H1 (cell line): ENCODE measurements at regions not wholly inside any gene's neighbourhood (a gene's known extent, or its start where the extent isn't known, plus 50 kb on each side); places are given as distances from the start of the nearest gene placed in this dataset.

Experiments
- CTCF ChIA-PET: fragments of 300-600 bp; sonication (Branson Sonifier 250); formaldehyde crosslinking; loops from one replicate; lab custom pipeline; 2021; ENCODE audit not compliant: partially characterized antibody; lab: Charles Lee
- POLR2A ChIA-PET: fragments of 300-600 bp; sonication (Branson Sonifier 250); formaldehyde crosslinking; loops from one replicate; lab custom pipeline; 2021; ENCODE audit warnings: inconsistent platforms; ENCODE audit not compliant: partially characterized antibody; lab: Charles Lee
- DNase-seq, 2 experiments: peaks; one replicate each; pipeline versions ENCODE4 v3.0.0 to v3.0.0-alpha.2; 2010 to 2022; ENCODE audit warnings: low spot score in 2 of 2, low read depth in 1 of 2, mixed read lengths in 1 of 2
- FAIRE-seq: peaks from 2 replicates; lab custom pipeline; 2011; peaks lifted over from hg19 to GRCh38; lab: Jason Lieb, UNC
- H2AFZ ChIP-seq: 2 replicates; pipeline ENCODE4 v1.8.1; 2012; ENCODE audit warnings: low read length, inconsistent platforms
- H2AK5ac ChIP-seq: 2 replicates; pipeline ENCODE4 v1.6.1; 2013; ENCODE audit warnings: low read depth, low read length
- H2BK120ac ChIP-seq: replicated peaks from 2 replicates; pipeline ENCODE3; 2013; ENCODE audit warnings: low read depth, low read length, inconsistent platforms
- H2BK12ac ChIP-seq: 2 replicates; pipeline ENCODE4 v1.6.1; 2013; ENCODE audit warnings: low read depth, low read length
- H2BK15ac ChIP-seq: 2 replicates; pipeline ENCODE4 v1.6.1; 2013; ENCODE audit warnings: low read length
- H2BK20ac ChIP-seq: 2 replicates; pipeline ENCODE4 v1.6.1; 2013; ENCODE audit warnings: low read length
- H2BK5ac ChIP-seq: 2 replicates; pipeline ENCODE4 v1.6.1; 2013; ENCODE audit warnings: low read depth, low read length
- H3K14ac ChIP-seq: 2 replicates; pipeline ENCODE4 v1.6.1; 2013; ENCODE audit warnings: inconsistent platforms; ENCODE audit not compliant: insufficient read length
- H3K18ac ChIP-seq: 2 replicates; pipeline ENCODE4 v1.6.1; 2013; ENCODE audit warnings: low read length; ENCODE audit errors: extremely low read depth
- H3K23ac ChIP-seq: 2 replicates; pipeline ENCODE4 v1.6.1; 2013; ENCODE audit warnings: inconsistent platforms; ENCODE audit not compliant: insufficient read length
- H3K23me2 ChIP-seq: 2 replicates; pipeline ENCODE4 v1.6.1; 2013; ENCODE audit warnings: low read depth, low read length
- H3K27ac ChIP-seq: 2 replicates; pipeline ENCODE4 v1.6.1; 2011; ENCODE audit warnings: low read depth, low read length, inconsistent platforms
- H3K27me3 ChIP-seq, 4 experiments: replicated peaks in 1 of 4; 1 replicate in 1 of 4; 2 replicates in 3 of 4; pipeline versions ENCODE4 v1.6.1 to v1.8.1; 2011 to 2013; ENCODE audit warnings: low read length in 3 of 4, mild to moderate bottlenecking in 3 of 4, inconsistent platforms in 2 of 4, mixed read lengths in 2 of 4, moderate library complexity in 1 of 4; ENCODE audit not compliant: control insufficient read depth in 3 of 4, insufficient read depth in 3 of 4; ENCODE audit errors: extremely low read depth in 1 of 4
- H3K36me3 ChIP-seq, 4 experiments: 2 replicates each; pipeline versions ENCODE4 v1.6.1 to v1.8.1; 2011 to 2013; ENCODE audit warnings: mild to moderate bottlenecking in 4 of 4, low read length in 3 of 4, moderate library complexity in 2 of 4, control low read depth in 1 of 4, inconsistent platforms in 1 of 4; ENCODE audit not compliant: insufficient read depth in 4 of 4, control insufficient read depth in 2 of 4
- H3K4ac ChIP-seq: replicated peaks from 2 replicates; pipeline ENCODE3; 2013; ENCODE audit warnings: low read length, low read depth, mixed read lengths, inconsistent platforms; ENCODE audit not compliant: insufficient read length
- H3K4me1 ChIP-seq, 4 experiments: replicated peaks in 1 of 4; 1 replicate in 1 of 4; 2 replicates in 3 of 4; pipeline versions ENCODE4 v1.6.1 to v1.8.1; 2011 to 2013; ENCODE audit warnings: low read length in 3 of 4, inconsistent platforms in 2 of 4, mixed read lengths in 1 of 4; ENCODE audit not compliant: insufficient read depth in 4 of 4, control insufficient read depth in 3 of 4
- H3K4me2 ChIP-seq, 2 experiments: 2 replicates each; pipeline versions ENCODE4 v1.6.1 to v1.8.1; 2011 to 2013; ENCODE audit warnings: low read depth in 2 of 2, low read length in 2 of 2, control low read depth in 1 of 2, inconsistent platforms in 1 of 2, mild to moderate bottlenecking in 1 of 2; ENCODE audit not compliant: insufficient read depth in 1 of 2
- H3K4me3 ChIP-seq, 4 experiments: fragments of 200-600, 300-600 bp in 1 of 4; sonication (generic), shearing (Covaris generic), sonication (Bioruptor Twin) in 1 of 4; 2 replicates each; pipeline versions ENCODE4 v1.5.1 to v1.8.1; 2011 to 2016; ENCODE audit warnings: low read length in 4 of 4, low read depth in 3 of 4, control low read depth in 2 of 4, inconsistent platforms in 2 of 4, mild to moderate bottlenecking in 2 of 4, mixed read lengths in 1 of 4, moderate library complexity in 1 of 4; ENCODE audit not compliant: insufficient read depth in 2 of 4; ENCODE audit errors: extremely low read depth in 1 of 4
- H3K56ac ChIP-seq: replicated peaks from 2 replicates; pipeline ENCODE3; 2013; ENCODE audit warnings: low read depth, mild to moderate bottlenecking, mixed read lengths, low read length, inconsistent platforms; ENCODE audit not compliant: insufficient read length
- H3K79me1 ChIP-seq: 2 replicates; pipeline ENCODE4 v1.6.1; 2013; ENCODE audit warnings: low read depth, low read length, control low read depth
- H3K79me2 ChIP-seq, 2 experiments: 2 replicates each; pipeline versions ENCODE4 v1.6.1 to v1.8.1; 2012 to 2013; ENCODE audit warnings: low read length in 2 of 2, mild to moderate bottlenecking in 2 of 2, inconsistent platforms in 1 of 2; ENCODE audit not compliant: insufficient read depth in 2 of 2, control insufficient read depth in 1 of 2
- H3K9ac ChIP-seq, 4 experiments: replicated peaks in 1 of 4; 1 replicate in 1 of 4; 2 replicates in 3 of 4; pipeline versions ENCODE4 v1.6.1 to v1.8.1; 2011 to 2013; ENCODE audit warnings: low read depth in 3 of 4, low read length in 3 of 4, control low read depth in 2 of 4, mild to moderate bottlenecking in 2 of 4, moderate library complexity in 2 of 4, inconsistent platforms in 1 of 4; ENCODE audit errors: extremely low read depth in 1 of 4
- H3K9me3 ChIP-seq, 2 experiments: 2 replicates each; pipeline versions ENCODE4 v1.6.1 to v1.8.1; 2012 to 2013; ENCODE audit warnings: mild to moderate bottlenecking in 2 of 2, moderate library complexity in 2 of 2, control low read depth in 1 of 2, inconsistent platforms in 1 of 2, low read depth in 1 of 2, low read length in 1 of 2, mixed read lengths in 1 of 2; ENCODE audit not compliant: insufficient read depth in 2 of 2
- H4K20me1 ChIP-seq, 2 experiments: replicated peaks in 1 of 2; 2 replicates each; pipeline versions ENCODE3 to v1.8.1; 2011 to 2013; ENCODE audit warnings: inconsistent platforms in 2 of 2, low read length in 2 of 2, mild to moderate bottlenecking in 1 of 2; ENCODE audit not compliant: insufficient read depth in 2 of 2, control insufficient read depth in 1 of 2
- H4K5ac ChIP-seq: 2 replicates; pipeline ENCODE4 v1.6.1; 2013; ENCODE audit warnings: low read length, low read depth, mixed read lengths, inconsistent platforms; ENCODE audit not compliant: insufficient read length
- H4K8ac ChIP-seq: 2 replicates; pipeline ENCODE4 v1.8.0; 2013; ENCODE audit warnings: mild to moderate bottlenecking, moderate library complexity, low read length, inconsistent platforms; ENCODE audit not compliant: insufficient read depth; ENCODE audit errors: extremely low read depth
- H4K91ac ChIP-seq: replicated peaks from 2 replicates; pipeline ENCODE3; 2013; ENCODE audit warnings: low read length, mixed read lengths, inconsistent platforms; ENCODE audit not compliant: insufficient read length
- CBX8 ChIP-seq: fragments of 300-800, 300-1000 bp; sonication (generic); IDR thresholded peaks from 2 replicates; pipeline ENCODE4 v1.7.1; 2016; ENCODE audit warnings: low read depth, low read length, borderline replicate concordance
- CHD1 ChIP-seq: IDR thresholded peaks from 2 replicates; pipeline ENCODE4 v1.6.1; 2012; ENCODE audit warnings: low read depth, low read length, improper control_type of control experiment
- GABPA ChIP-seq: IDR thresholded peaks from 2 replicates; pipeline ENCODE4 v1.6.1; 2011; ENCODE audit warnings: mild to moderate bottlenecking, low read length, moderate library complexity, borderline replicate concordance; ENCODE audit not compliant: insufficient read depth
- HDAC2 ChIP-seq, 2 experiments: fragments of 300-600 bp in 1 of 2; sonication (generic) in 1 of 2; IDR thresholded peaks; 2 replicates each; pipeline ENCODE4 v1.6.1; 2011 to 2012; ENCODE audit warnings: low read depth in 2 of 2, low read length in 2 of 2, mild to moderate bottlenecking in 2 of 2, moderate library complexity in 2 of 2, borderline replicate concordance in 1 of 2, inconsistent platforms in 1 of 2
- JUND ChIP-seq: IDR thresholded peaks from 2 replicates; pipeline ENCODE4 v1.6.1; 2011; ENCODE audit warnings: mild to moderate bottlenecking, improper control_type of control experiment, low read length
- KDM4A ChIP-seq: IDR thresholded peaks from one replicate; pipeline ENCODE4 v1.7.1; 2012; ENCODE audit warnings: low read depth, mild to moderate bottlenecking, moderate library complexity, low read length, inconsistent platforms; ENCODE audit not compliant: severe bottlenecking
- MAX ChIP-seq: IDR thresholded peaks from 2 replicates; pipeline ENCODE4 v1.6.1; 2012; ENCODE audit warnings: inconsistent platforms
- SAP30 ChIP-seq: fragments of 300-600 bp; sonication (generic); IDR thresholded peaks from 2 replicates; pipeline ENCODE4 v1.7.1; 2012; ENCODE audit warnings: low read length, moderate library complexity, mild to moderate bottlenecking, inconsistent platforms; ENCODE audit not compliant: insufficient read depth, insufficient replicate concordance
- SIN3A ChIP-seq, 2 experiments: IDR thresholded peaks in 1 of 2; conservative IDR thresholded peaks in 1 of 2; 2 replicates each; pipeline ENCODE4 v1.6.1; 2011 to 2012; ENCODE audit warnings: low read length in 2 of 2, improper control_type of control experiment in 1 of 2, low read depth in 1 of 2, mild to moderate bottlenecking in 1 of 2
- SP2 ChIP-seq: IDR thresholded peaks from 2 replicates; pipeline ENCODE4 v1.6.1; 2012; ENCODE audit warnings: mild to moderate bottlenecking, low read length, inconsistent platforms
- SRF ChIP-seq: IDR thresholded peaks from 2 replicates; pipeline ENCODE4 v1.6.1; 2011; ENCODE audit warnings: mild to moderate bottlenecking, low read depth, low read length, moderate library complexity
- WGBS, 2 experiments: shearing (Covaris generic) in 1 of 2; methylation state at CpG; one replicate each; pipeline versions ENCODE4 v1.1.6 to v1.1.7; 2013 to 2015; ENCODE audit warnings: low lambda C conversion rate in 2 of 2, mixed read lengths in 2 of 2, inconsistent platforms in 1 of 2, low coverage in 1 of 2, missing lambda C conversion rate in 1 of 2; ENCODE audit not compliant: insufficient replicate concordance in 2 of 2, insufficient coverage in 1 of 2, insufficient read length in 1 of 2; ENCODE audit errors: extremely low coverage in 1 of 2, missing lambda C conversion rate in 1 of 2; 5-methylcytosine and 5-hydroxymethylcytosine counted together

DNA sequence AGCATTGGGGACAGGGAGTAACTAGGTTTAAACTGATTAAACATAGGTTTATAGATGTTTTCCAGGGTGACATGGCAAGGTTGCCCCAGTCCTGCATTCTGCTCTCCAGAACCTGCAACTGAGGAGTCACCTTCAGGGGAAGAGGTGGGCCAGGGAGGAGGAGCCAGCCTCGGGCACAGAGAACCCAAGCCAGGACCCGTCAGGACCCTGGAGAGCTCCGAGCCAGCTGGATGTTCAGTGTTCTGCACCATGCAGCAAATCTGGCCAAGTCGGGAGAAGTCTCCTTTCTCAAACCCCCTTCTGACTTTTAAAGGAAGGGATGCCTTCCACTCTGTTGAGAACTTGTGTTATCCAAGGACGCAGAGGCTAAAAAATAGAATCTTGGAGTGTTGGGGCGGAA, 62.1 kb upstream of the SLC6A11 start:
- Histone ChIP-seq H3K9me3 (no peaks in the 10 kb centered on the region), H2BK120ac (no peak overlapping the region), H4K8ac (no peak overlapping the region), H3K23ac (no peak overlapping the region), H3K4ac (no peak overlapping the region), H2BK5ac (no peak overlapping the region), H4K91ac (no peak overlapping the region), H3K4me1 (no peaks in the 10 kb centered on the region), H3K79me2 (no peaks in the 10 kb centered on the region), H3K36me3 (no peaks in the 10 kb centered on the region), H3K14ac (no peak overlapping the region), H3K56ac (no peak overlapping the region), H2BK20ac (no peak overlapping the region), H3K27me3 (peaks cover 0 to 10% (median 1%) of the 10 kb centered on the region in 4 experiments; a peak in 2 of 7 replicates), H4K20me1 (no peaks in the 10 kb centered on the region), H2AK5ac (no peak overlapping the region), H3K18ac (no peak overlapping the region), H2AFZ (no peak overlapping the region), H4K5ac (no peak overlapping the region), H3K23me2 (no peaks in the 10 kb centered on the region), H3K4me3 (no peak overlapping the region), H2BK15ac (no peak overlapping the region), H3K79me1 (no peaks in the 10 kb centered on the region), H3K9ac (no peak overlapping the region), H3K27ac (no peak overlapping the region), H2BK12ac (no peak overlapping the region), H3K4me2 (no peak overlapping the region)
- peak; percentile 33; the same call in 1 of the 2 replicates for TF ChIP-seq GABPA
- no peak for TF ChIP-seq SRF
- no peak for TF ChIP-seq KDM4A
- TF ChIP-seq CHD1, result no peak
- TF ChIP-seq SP2, result no peak
- TF ChIP-seq HDAC2 (IDR thresholded peaks at IDR 0.05; ENCODE audit: borderline replicate concordance in 1 of 2, low read depth in 2 of 2, low read length in 2 of 2), result peak; percentile 81 to 95; a peak in 3 of 4 replicates
- TF ChIP-seq CBX8, result no peak
- TF ChIP-seq JUND, result 0 out of 2 replicates have a peak, but pooled peaks have one; percentile 31
- peak; percentile 95 for TF ChIP-seq SAP30
- TF ChIP-seq MAX, result 0 out of 2 replicates have a peak, but pooled peaks have one; percentile 17
- TF ChIP-seq SIN3A (conservative IDR thresholded peaks at IDR 0.05 in 1 of 2, IDR thresholded peaks at IDR 0.05 in 1 of 2; ENCODE audit: low read depth in 1 of 2, low read length in 2 of 2), result peak; percentile 99 to 100
- FAIRE-seq (no peak), DNase-seq (peak in 1 of 2 experiments; percentile 94)
- POLR2A ChIA-PET, result no interaction called here
- WGBS, 2 experiments, result 31% methylated on average over 6 of the region's 6 CpGs; no CpG with 5 or more reads in 1 of the 2 experiments
- CTCF ChIA-PET, result interaction anchor here (1.5 to 14.4 kb wide), 6 partner anchors 15 to 306 kb away, joined by 3 to 193 read pairs (median 84); no protein-coding TSS in a partner anchor
